ENCODE measurements at regions not wholly inside any gene's neighbourhood (a gene's known extent, or its start where the extent isn't known, plus 50 kb on each side); places are given as distances from the start of the nearest gene placed in this dataset.

GRCh38 chr1:29521811-29522580 is 285.7 kb downstream of the PTPRU start:
- TF ChIP-seq CTCF (IDR thresholded peaks at IDR 0.05; ENCODE audit: insufficient read depth, low read depth, low read length), result no peak
- no peak for TF ChIP-seq EZH2 (IDR thresholded peaks at IDR 0.05; ENCODE audit: insufficient read depth, low read length)
